CD4-positive, alpha-beta memory T cell (primary cell): ENCODE measurements at regions not wholly inside any gene's neighbourhood (a gene's known extent, or its start where the extent isn't known, plus 50 kb on each side); places are given as distances from the start of the nearest gene placed in this dataset.
"Not testable (repeated sequence)": the region's sequence is repeated elsewhere in the genome, so short reads cannot be mapped to it uniquely, and the experiment has no call there.

Experiments used
- CTCF ChIA-PET: fragments of 350-600 bp; sonication (Branson Sonifier 250); formaldehyde crosslinking; loops from one replicate; lab custom pipeline; 2021; ENCODE audit warnings: inconsistent platforms; ENCODE audit not compliant: partially characterized antibody; lab: Charles Lee
- POLR2A ChIA-PET: fragments of 350-600 bp; sonication (Branson Sonifier 250); formaldehyde crosslinking; loops from one replicate; lab custom pipeline; 2021; ENCODE audit not compliant: partially characterized antibody; lab: Charles Lee
- DNase-seq, 5 donors: peaks; one replicate each; pipeline versions ENCODE4 v3.0.0 to v3.0.0-alpha.2; 2020 to 2022; ENCODE audit warnings: mixed read lengths in 1 of 5
- H3K27ac ChIP-seq: one replicate; pipeline ENCODE4 v1.7.0; 2013; ENCODE audit warnings: low read depth, low read length
- H3K27me3 ChIP-seq: 2 replicates; pipeline ENCODE4 v1.7.0; 2013; ENCODE audit warnings: mild to moderate bottlenecking, low read length, moderate library complexity; ENCODE audit not compliant: insufficient read depth
- H3K36me3 ChIP-seq: 2 replicates; pipeline ENCODE4 v1.7.0; 2013; ENCODE audit warnings: mild to moderate bottlenecking, low read length, moderate library complexity; ENCODE audit not compliant: insufficient read depth
- H3K4me1 ChIP-seq: 2 replicates; pipeline ENCODE4 v1.7.0; 2013; ENCODE audit warnings: mild to moderate bottlenecking, low read length, moderate library complexity; ENCODE audit not compliant: insufficient read depth
- H3K4me3 ChIP-seq, 2 donors: one replicate each; pipeline ENCODE4 v1.7.0; 2013; ENCODE audit warnings: low read length in 2 of 2, mild to moderate bottlenecking in 1 of 2
- H3K9me3 ChIP-seq, 2 donors: one replicate each; pipeline ENCODE4 v1.7.0; 2013; ENCODE audit warnings: low read length in 2 of 2, control low read depth in 1 of 2; ENCODE audit not compliant: control insufficient read depth in 1 of 2
- H3K27ac Mint-ChIP-seq, 7 donors: one replicate each; pipeline ENCODE4 v1.8.0; 2020 to 2021; ENCODE audit warnings: mixed read lengths in 7 of 7, mild to moderate bottlenecking in 6 of 7, inconsistent platforms in 3 of 7, moderate library complexity in 3 of 7
- H3K27me3 Mint-ChIP-seq, 2 donors: one replicate each; pipeline ENCODE4 v1.8.0; 2020 to 2021; ENCODE audit warnings: mixed read lengths in 2 of 2
- H3K36me3 Mint-ChIP-seq, 2 donors: one replicate each; pipeline ENCODE4 v1.8.0; 2020 to 2021; ENCODE audit warnings: mixed read lengths in 2 of 2, inconsistent platforms in 1 of 2, mild to moderate bottlenecking in 1 of 2
- H3K4me1 Mint-ChIP-seq, 4 donors: one replicate each; pipeline ENCODE4 v1.8.0; 2020 to 2021; ENCODE audit warnings: mixed read lengths in 4 of 4, mild to moderate bottlenecking in 1 of 4
- H3K4me3 Mint-ChIP-seq, 8 donors: one replicate each; pipeline ENCODE4 v1.8.0; 2020 to 2021; ENCODE audit warnings: mixed read lengths in 8 of 8, mild to moderate bottlenecking in 7 of 8, moderate library complexity in 6 of 8, inconsistent platforms in 3 of 8
- H3K9me3 Mint-ChIP-seq, 8 donors: one replicate each; pipeline ENCODE4 v1.8.0; 2020 to 2021; ENCODE audit warnings: mixed read lengths in 8 of 8, mild to moderate bottlenecking in 5 of 8, inconsistent platforms in 3 of 8, moderate library complexity in 1 of 8
- intact Hi-C: fragments of 100-400 bp; cut with micrococcal nuclease; formaldehyde crosslinking; loops from one replicate; pipeline ENCODE4 v1.15.1; 2023

- no peaks in the 10 kb centered on the region for H3K36me3 ChIP-seq
- Mint-ChIP-seq H3K36me3 (no peaks in the 10 kb centered on the region), H3K4me1 (no peaks in the 10 kb centered on the region), H3K27me3 (peaks cover 4 to 6% of the 10 kb centered on the region in 2 donors), H3K4me3 (no peak overlapping the region), H3K9me3 (no peaks in the 10 kb centered on the region), H3K27ac (no peak overlapping the region)
- intact Hi-C loops, result no loop called here
- ChIA-PET POLR2A (interaction anchor here (1.2 kb wide), 1 partner anchor 719 kb away, joined by 3 read pairs; the partner anchor contains the start of gene KLHDC10), CTCF (no interaction called here)
- DNase-seq, result no peak
- H3K9me3 ChIP-seq, result no peaks in the 10 kb centered on the region
- no peaks in the 10 kb centered on the region for H3K4me1 ChIP-seq
- no peaks in the 10 kb centered on the region for H3K27me3 ChIP-seq
- H3K27ac ChIP-seq, result no peak overlapping the region
- no peak overlapping the region for H3K4me3 ChIP-seq
Observed at GRCh38 chr7:130789436-130789835, 55.4 kb upstream of the KLF14 start.

- H3K4me1 ChIP-seq, result no peaks in the 10 kb centered on the region
Observed at GRCh38 chr7:130791746-130792145, 57.7 kb upstream of the KLF14 start.

GRCh38 chr7:130793855-130794618 lies 60.0 kb upstream of the KLF14 start:
- H3K4me1 Mint-ChIP-seq, result no peaks in the 10 kb centered on the region
- POLR2A ChIA-PET, result no interaction called here

More at GRCh38 chr7:130791746-130792145, 57.7 kb upstream of the KLF14 start:
- intact Hi-C loops, result no loop called here
- no peaks in the 10 kb centered on the region for H3K36me3 Mint-ChIP-seq
- H3K27me3 ChIP-seq, result no peaks in the 10 kb centered on the region
- H3K36me3 ChIP-seq, result no peaks in the 10 kb centered on the region
- ChIA-PET POLR2A (no interaction called here), CTCF (no interaction called here)
- no peaks in the 10 kb centered on the region for H3K9me3 ChIP-seq
- H3K9me3 Mint-ChIP-seq, result peaks cover 0 to under 1% (median 0%) of the 10 kb centered on the region in 8 donors
- no peak overlapping the region for H3K27ac ChIP-seq
- H3K27ac Mint-ChIP-seq, result no peak overlapping the region
- no peak for DNase-seq
- no peaks in the 10 kb centered on the region for H3K4me1 Mint-ChIP-seq
- peaks cover 0 to 2% of the 10 kb centered on the region in 2 donors for H3K27me3 Mint-ChIP-seq
- no peak overlapping the region for H3K4me3 ChIP-seq
- H3K4me3 Mint-ChIP-seq, result no peak overlapping the region

GRCh38 chr7:130794619-130794922 lies 60.6 kb upstream of the KLF14 start:
- H3K27me3 ChIP-seq, result no peaks in the 10 kb centered on the region
- H3K27ac Mint-ChIP-seq, result no peak overlapping the region

More at GRCh38 chr7:130793855-130794618, 60.0 kb upstream of the KLF14 start:
- Mint-ChIP-seq H3K4me3 (no peak overlapping the region), H3K27me3 (peaks cover 4 to 8% of the 10 kb centered on the region in 2 donors), H3K9me3 (peaks cover 0 to 10% (median 5%) of the 10 kb centered on the region in 8 donors), H3K27ac (peak overlapping the region in 1 of 7 donors; percentile 15), H3K36me3 (no peaks in the 10 kb centered on the region)
- intact Hi-C loops, result no loop called here
- Histone ChIP-seq H3K36me3 (no peaks in the 10 kb centered on the region), H3K4me3 (no peak overlapping the region), H3K27ac (no peak overlapping the region), H3K27me3 (no peaks in the 10 kb centered on the region), H3K4me1 (no peaks in the 10 kb centered on the region), H3K9me3 (no peaks in the 10 kb centered on the region)
- no peak for DNase-seq
- CTCF ChIA-PET, result no interaction called here

GRCh38 chr7:130796425-130796824 lies 62.4 kb upstream of the KLF14 start:
- H3K27ac ChIP-seq, intact Hi-C loops, POLR2A ChIA-PET, H3K36me3 ChIP-seq, DNase-seq, H3K27me3 ChIP-seq, H3K36me3 Mint-ChIP-seq, H3K9me3 ChIP-seq, H3K4me3 ChIP-seq, H3K4me1 Mint-ChIP-seq, H3K4me3 Mint-ChIP-seq, H3K4me1 ChIP-seq, CTCF ChIA-PET, H3K27ac Mint-ChIP-seq: not testable (repeated sequence)
- peaks cover 0 to 10% (median 6%) of the 10 kb centered on the region in 8 donors for H3K9me3 Mint-ChIP-seq
- H3K27me3 Mint-ChIP-seq, result peaks cover 14 to 26% of the 10 kb centered on the region in 2 donors

More at GRCh38 chr7:130794619-130794922, 60.6 kb upstream of the KLF14 start:
- Mint-ChIP-seq H3K4me3 (no peak overlapping the region), H3K36me3 (no peaks in the 10 kb centered on the region), H3K4me1 (no peaks in the 10 kb centered on the region), H3K9me3 (peaks cover 0 to 10% (median 5%) of the 10 kb centered on the region in 8 donors), H3K27me3 (peaks cover 6 to 13% of the 10 kb centered on the region in 2 donors)
- intact Hi-C loops, result no loop called here
- Histone ChIP-seq H3K9me3 (no peaks in the 10 kb centered on the region), H3K27ac (no peak overlapping the region), H3K36me3 (no peaks in the 10 kb centered on the region), H3K4me3 (no peak overlapping the region), H3K4me1 (no peaks in the 10 kb centered on the region)
- ChIA-PET CTCF (no interaction called here), POLR2A (no interaction called here)
- no peak for DNase-seq

GRCh38 chr7:130803127-130803526 lies 69.1 kb upstream of the KLF14 start:
- Histone ChIP-seq H3K4me1 (no peaks in the 10 kb centered on the region), H3K9me3 (no peaks in the 10 kb centered on the region), H3K36me3 (no peaks in the 10 kb centered on the region), H3K27ac (no peak overlapping the region), H3K4me3 (no peak overlapping the region), H3K27me3 (no peaks in the 10 kb centered on the region)
- Mint-ChIP-seq H3K27ac (peak overlapping the region in 1 of 7 donors; percentile 28), H3K4me1 (no peaks in the 10 kb centered on the region), H3K36me3 (no peaks in the 10 kb centered on the region), H3K9me3 (peaks cover 0 to 4% (median 0%) of the 10 kb centered on the region in 8 donors), H3K4me3 (peak overlapping the region in 1 of 8 donors; percentile 11), H3K27me3 (peaks cover 14 to 28% of the 10 kb centered on the region in 2 donors)
- CTCF ChIA-PET, result no interaction called here
- POLR2A ChIA-PET, result no interaction called here
- DNase-seq, result no peak
- intact Hi-C loops, result no loop called here

- intact Hi-C loops, result no loop called here
- Histone ChIP-seq H3K4me1 (no peaks in the 10 kb centered on the region), H3K4me3 (no peak overlapping the region), H3K36me3 (no peaks in the 10 kb centered on the region), H3K27ac (no peak overlapping the region), H3K9me3 (no peaks in the 10 kb centered on the region), H3K27me3 (no peaks in the 10 kb centered on the region)
- peaks cover 14 to 20% of the 10 kb centered on the region in 2 donors for H3K27me3 Mint-ChIP-seq
- H3K36me3 Mint-ChIP-seq, result no peaks in the 10 kb centered on the region
- H3K4me3 Mint-ChIP-seq, result no peak overlapping the region
- ChIA-PET CTCF (interaction anchor here (0.8 kb wide), 1 partner anchor 740 kb away, joined by 4 read pairs; no protein-coding TSS in a partner anchor), POLR2A (no interaction called here)
- no peak for DNase-seq
- no peaks in the 10 kb centered on the region for H3K4me1 Mint-ChIP-seq
- no peak overlapping the region for H3K27ac Mint-ChIP-seq
- H3K9me3 Mint-ChIP-seq, result peaks cover 0 to 2% (median 0%) of the 10 kb centered on the region in 8 donors
Observed at GRCh38 chr7:130804220-130804619, 70.2 kb upstream of the KLF14 start.
